Esophagus (tissue), 2 donors: ENCODE measurements at regions not wholly inside any gene's neighbourhood (a gene's known extent, or its start where the extent isn't known, plus 50 kb on each side); places are given as distances from the start of the nearest gene placed in this dataset.
"Not testable (repeated sequence)": the region's sequence is repeated elsewhere in the genome, so short reads cannot be mapped to it uniquely, and the experiment has no call there.

Experiments used
- H3K27ac ChIP-seq, 2 donors: one replicate each; pipeline ENCODE4 v1.5.1; 2013; ENCODE audit warnings: low read depth in 2 of 2, mild to moderate bottlenecking in 2 of 2, inconsistent platforms in 1 of 2, low read length in 1 of 2, moderate library complexity in 1 of 2
- H3K27me3 ChIP-seq, 2 donors: one replicate each; pipeline ENCODE4 v1.6.1; 2013; ENCODE audit warnings: low read length in 2 of 2, control low read depth in 1 of 2, mild to moderate bottlenecking in 1 of 2; ENCODE audit not compliant: insufficient read depth in 2 of 2, control insufficient read depth in 1 of 2
- H3K36me3 ChIP-seq, 2 donors: one replicate each; pipeline ENCODE4 v1.6.1; 2013; ENCODE audit warnings: low read length in 1 of 2; ENCODE audit not compliant: control insufficient read depth in 2 of 2, insufficient read depth in 2 of 2
- H3K4me1 ChIP-seq, 2 donors: one replicate each; pipeline ENCODE4 v1.6.1; 2013; ENCODE audit warnings: low read length in 1 of 2; ENCODE audit not compliant: control insufficient read depth in 2 of 2, insufficient read depth in 2 of 2
- H3K4me3 ChIP-seq, 2 donors: one replicate each; pipeline ENCODE4 v1.5.1; 2013; ENCODE audit warnings: low read length in 2 of 2, mild to moderate bottlenecking in 2 of 2, low read depth in 1 of 2, moderate library complexity in 1 of 2
- H3K9me3 ChIP-seq, 2 donors: one replicate each; pipeline ENCODE4 v1.6.1; 2013; ENCODE audit warnings: mild to moderate bottlenecking in 2 of 2, low read depth in 1 of 2, low read length in 1 of 2, moderate library complexity in 1 of 2; ENCODE audit not compliant: control insufficient read depth in 2 of 2, insufficient read depth in 1 of 2
- WGBS, 2 donors: extraction: QIAGEN DNeasy Blood & Tissue Kit; methylation state at CpG; one replicate each; pipeline ENCODE4 v1.1.7; 2013; 5-methylcytosine and 5-hydroxymethylcytosine counted together
- donor health status: healthy with polysubstance abuse.
- donor health status: Bipolar disorder and iron deficiency.

GRCh38 chr21:5013455-5014304 lies 5507.7 kb upstream of the TPTE start:
- H3K4me1 ChIP-seq, H3K36me3 ChIP-seq, H3K27me3 ChIP-seq, H3K9me3 ChIP-seq, H3K4me3 ChIP-seq, H3K27ac ChIP-seq: not testable (repeated sequence)
- WGBS, 2 donors = no CpG with 5 or more reads among the region's 33 CpGs

- H3K27ac ChIP-seq, H3K9me3 ChIP-seq, H3K4me1 ChIP-seq, H3K36me3 ChIP-seq, H3K4me3 ChIP-seq, H3K27me3 ChIP-seq: not testable (repeated sequence)
- WGBS, 2 donors = no CpG with 5 or more reads among the region's 17 CpGs
These were observed 5506.2 kb upstream of the TPTE start for GRCh38 chr21:5015187-5015586.

DNA sequence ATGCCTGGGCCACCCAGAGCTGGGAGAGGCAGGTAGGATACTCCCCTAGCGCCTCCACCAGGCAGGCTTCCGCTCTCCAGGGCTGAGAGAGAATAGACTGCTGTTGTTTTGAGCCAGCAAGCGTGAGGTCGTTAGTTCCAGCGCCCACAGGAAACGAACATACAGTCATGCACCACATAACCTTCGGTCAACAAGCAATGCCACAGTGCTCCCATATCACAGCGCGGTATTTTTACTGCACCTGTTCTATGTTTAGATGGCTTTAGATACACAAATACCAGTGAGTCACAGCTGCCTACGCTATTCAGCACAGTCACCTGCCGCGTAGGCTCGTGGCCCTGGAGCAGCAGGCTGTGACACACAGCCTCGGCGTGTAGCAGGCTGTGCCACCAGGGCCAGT lies 5502.3 kb upstream of the TPTE start:
- not testable (repeated sequence) for H3K4me1 ChIP-seq, H3K9me3 ChIP-seq, H3K36me3 ChIP-seq, H3K4me3 ChIP-seq, H3K27me3 ChIP-seq, H3K27ac ChIP-seq
- no CpG with 5 or more reads among the region's 15 CpGs for WGBS, 2 donors

DNA sequence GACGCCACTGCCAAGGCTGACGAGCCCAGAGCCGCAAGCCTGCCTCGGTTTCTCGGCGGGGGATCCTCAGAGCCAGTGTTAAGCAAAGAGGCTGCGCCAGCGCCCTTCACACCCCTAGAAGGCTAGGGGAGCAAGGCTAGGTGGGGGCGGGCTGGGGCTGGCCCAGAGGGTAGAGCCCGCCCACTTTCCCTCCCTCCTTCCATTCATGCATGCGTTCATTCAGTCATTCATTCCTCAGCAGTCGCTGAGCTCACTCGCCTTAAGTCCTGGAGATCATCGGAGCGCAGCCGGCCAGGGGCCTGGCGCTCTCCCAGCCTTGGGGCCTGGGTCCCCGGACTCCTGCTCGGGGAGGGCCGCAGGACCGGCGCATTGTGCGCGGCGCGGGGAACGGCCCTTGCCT lies 5499.6 kb upstream of the TPTE start:
- not testable (repeated sequence) for H3K27me3 ChIP-seq, H3K4me1 ChIP-seq, H3K9me3 ChIP-seq, H3K4me3 ChIP-seq, H3K27ac ChIP-seq, H3K36me3 ChIP-seq
- no CpG with 5 or more reads among the region's 27 CpGs for WGBS, 2 donors

DNA sequence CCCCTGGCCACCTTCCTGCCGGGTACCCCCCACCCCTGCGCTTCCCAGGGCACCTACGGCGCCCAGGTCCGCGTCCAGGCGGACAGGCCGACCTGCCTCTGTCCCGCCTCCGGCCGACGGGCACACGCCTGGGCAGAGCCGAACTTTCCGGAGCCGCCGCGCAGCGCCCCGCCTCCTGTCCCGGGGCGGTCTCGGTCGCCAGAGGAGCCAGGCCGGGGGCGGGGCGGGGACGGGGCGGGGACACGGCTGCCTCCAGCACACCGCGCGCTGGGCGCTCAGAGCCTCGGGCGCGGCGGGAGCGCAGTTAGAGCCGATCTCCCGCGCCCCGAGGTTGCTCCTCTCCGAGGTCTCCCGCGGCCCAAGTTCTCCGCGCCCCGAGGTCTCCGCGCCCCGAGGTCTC lies 5499.1 kb upstream of the TPTE start:
- WGBS, 2 donors = no CpG with 5 or more reads among the region's 52 CpGs
- H3K9me3 ChIP-seq, H3K27ac ChIP-seq, H3K36me3 ChIP-seq, H3K4me3 ChIP-seq, H3K27me3 ChIP-seq, H3K4me1 ChIP-seq: not testable (repeated sequence)

DNA sequence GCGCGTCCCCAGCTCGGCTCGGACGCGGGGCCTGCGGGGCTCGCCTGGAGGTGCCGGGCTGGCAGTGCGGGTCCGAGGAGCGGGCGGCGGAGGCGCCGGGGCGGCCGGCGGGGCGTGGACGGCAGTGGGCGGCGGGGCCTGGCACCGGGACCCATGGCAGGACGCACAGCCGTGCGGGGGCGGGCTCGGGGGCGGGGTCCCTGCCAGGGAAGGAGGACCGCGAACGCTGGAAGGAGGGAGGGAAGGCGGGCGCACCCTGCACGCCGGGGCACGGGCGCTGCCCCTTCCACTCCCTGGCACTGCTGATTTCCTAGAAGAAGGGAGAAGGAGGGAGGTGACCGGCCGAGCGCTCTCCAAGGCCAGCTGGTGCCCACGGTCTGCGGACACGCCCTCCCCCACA lies 5498.6 kb upstream of the TPTE start:
- not testable (repeated sequence) for H3K4me3 ChIP-seq, H3K9me3 ChIP-seq, H3K27me3 ChIP-seq, H3K36me3 ChIP-seq, H3K4me1 ChIP-seq, H3K27ac ChIP-seq
- no CpG with 5 or more reads among the region's 45 CpGs for WGBS, 2 donors

GRCh38 chr21:5035147-5035546 lies 5486.2 kb upstream of the TPTE start:
- H3K4me3 ChIP-seq = not testable (repeated sequence)

DNA sequence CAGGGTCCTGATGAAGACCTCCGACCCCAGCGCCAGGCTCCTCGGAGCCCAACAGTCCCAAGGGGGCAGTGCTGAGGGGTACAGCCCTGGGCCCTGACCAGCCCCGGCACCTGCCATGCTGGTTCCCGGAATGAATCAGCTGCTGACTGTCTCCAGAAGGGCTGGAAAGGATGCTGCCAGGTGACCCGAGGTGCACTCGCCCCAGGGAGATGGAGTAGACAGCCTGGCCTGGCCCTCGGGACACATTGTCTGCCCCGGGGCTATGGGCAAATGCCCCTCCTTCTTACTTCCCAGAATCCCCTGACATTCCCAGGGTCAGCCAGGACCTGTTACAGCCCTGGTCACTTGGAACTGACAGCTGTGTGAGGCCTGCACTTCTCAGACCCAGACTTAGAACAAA lies 5485.8 kb upstream of the TPTE start:
- 92 to 100% methylated on average over 3 to 5 of the region's 9 CpGs for WGBS, 2 donors
- not testable (repeated sequence) for H3K4me1 ChIP-seq, H3K4me3 ChIP-seq, H3K27me3 ChIP-seq, H3K9me3 ChIP-seq, H3K36me3 ChIP-seq, H3K27ac ChIP-seq

More at GRCh38 chr21:5035147-5035546, 5486.2 kb upstream of the TPTE start:
- not testable (repeated sequence) for H3K36me3 ChIP-seq, H3K27me3 ChIP-seq, H3K9me3 ChIP-seq, H3K4me1 ChIP-seq, H3K27ac ChIP-seq
- no CpG with 5 or more reads among the region's 14 CpGs for WGBS, 2 donors

DNA sequence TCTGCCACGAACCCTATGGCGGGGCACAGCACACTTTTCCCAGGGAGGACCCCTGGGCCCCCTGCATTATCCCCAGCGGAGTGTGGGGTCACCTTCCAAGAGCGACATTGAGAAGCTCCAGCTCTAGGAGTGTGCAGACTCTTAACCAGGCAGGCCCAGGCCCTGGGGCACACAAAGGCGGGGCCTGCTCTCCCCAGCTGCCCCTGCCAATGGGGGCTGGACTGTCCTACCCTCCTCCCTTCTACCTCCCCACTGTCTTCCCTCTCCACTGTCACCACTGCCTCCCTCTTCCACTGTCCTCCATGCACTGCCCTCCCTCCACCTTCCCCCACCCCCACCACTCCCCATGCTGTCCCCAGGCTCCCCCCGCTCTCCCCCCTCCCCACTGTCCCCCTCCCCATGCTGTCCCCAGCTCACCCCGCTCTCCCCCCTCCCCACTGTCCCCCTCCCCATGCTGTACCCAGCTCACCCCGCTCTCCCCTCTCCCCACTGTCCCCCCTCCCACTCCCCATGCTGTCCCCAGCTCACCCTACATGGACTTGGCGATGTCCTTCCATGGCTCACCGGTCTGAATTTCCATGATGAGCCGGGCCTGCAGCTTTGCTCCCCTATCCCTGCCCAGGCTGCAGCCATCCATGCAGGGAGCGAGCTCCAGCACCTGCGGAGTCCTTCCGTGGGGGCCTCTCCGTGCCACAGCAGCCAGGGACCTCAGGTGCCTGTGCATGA lies 5483.6 kb upstream of the TPTE start:
- not testable (repeated sequence) for H3K4me3 ChIP-seq, H3K27ac ChIP-seq, H3K9me3 ChIP-seq, H3K4me1 ChIP-seq, H3K27me3 ChIP-seq, H3K36me3 ChIP-seq
- 95% methylated on average over 7 of the region's 15 CpGs; no CpG with 5 or more reads in 1 of the 2 donors for WGBS, 2 donors

- no CpG with 5 or more reads among the region's 5 CpGs for WGBS, 2 donors
- not testable (repeated sequence) for H3K9me3 ChIP-seq, H3K4me3 ChIP-seq, H3K27ac ChIP-seq, H3K27me3 ChIP-seq, H3K4me1 ChIP-seq, H3K36me3 ChIP-seq
These were observed 5481.5 kb upstream of the TPTE start for GRCh38 chr21:5039926-5040325.
